Stimulated activated CD8-positive, alpha-beta memory T cell treated with anti-CD3 and anti-CD28 coated beads, Interleukin-2, amount 100 ng/mL, for 48 hours (primary cell): ENCODE measurements at regions not wholly inside any gene's neighbourhood (a gene's known extent, or its start where the extent isn't known, plus 50 kb on each side); places are given as distances from the start of the nearest gene placed in this dataset.
"Not testable (repeated sequence)": the region's sequence is repeated elsewhere in the genome, so short reads cannot be mapped to it uniquely, and the experiment has no call there.

Experiments used
- DNase-seq, 2 donors: peaks; one replicate each; pipeline ENCODE4 v3.0.0-alpha.2; 2020; ENCODE audit warnings: low read depth in 2 of 2

DNA sequence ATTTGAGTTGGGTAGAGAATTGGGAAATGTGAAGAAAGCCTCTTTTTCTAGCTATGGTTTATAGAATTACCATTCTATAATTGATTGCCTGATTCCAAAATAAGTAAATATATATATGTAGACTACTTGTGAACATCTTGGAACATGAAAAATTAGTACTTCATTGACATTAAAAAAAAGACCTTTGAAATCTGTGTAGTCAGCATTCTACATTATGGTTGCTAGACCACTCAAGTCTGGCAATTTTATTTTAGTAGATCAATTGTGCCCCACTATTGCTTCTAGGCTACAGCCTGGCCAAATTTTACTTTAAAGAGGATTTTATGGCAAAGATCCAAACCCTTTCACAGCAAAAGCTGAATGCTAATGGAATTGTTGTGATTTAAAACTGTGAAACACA, 279.8 kb downstream of the IKZF2 start:
- DNase-seq: no peak

GRCh38 chr2:212864186-212864585, 287.2 kb downstream of the IKZF2 start:
- no peak for DNase-seq

- peak; percentile 2 to 3 for DNase-seq
These were observed 288.2 kb downstream of the IKZF2 start for GRCh38 chr2:212863185-212863588.

- no peak for DNase-seq
These were observed 292.9 kb downstream of the IKZF2 start for GRCh38 chr2:212858496-212858895.

- DNase-seq: no peak
These were observed 296.6 kb downstream of the IKZF2 start for GRCh38 chr2:212854771-212855170.

- no peak for DNase-seq
These were observed 297.3 kb downstream of the IKZF2 start for GRCh38 chr2:212854116-212854515.

- no peak for DNase-seq
These were observed 305.5 kb downstream of the IKZF2 start for GRCh38 chr2:212845941-212846340.

GRCh38 chr2:212843409-212844199, 305.0 kb upstream of the ERBB4 start:
- DNase-seq: no peak

GRCh38 chr2:212842544-212843185, 304.1 kb upstream of the ERBB4 start:
- DNase-seq: no peak

DNA sequence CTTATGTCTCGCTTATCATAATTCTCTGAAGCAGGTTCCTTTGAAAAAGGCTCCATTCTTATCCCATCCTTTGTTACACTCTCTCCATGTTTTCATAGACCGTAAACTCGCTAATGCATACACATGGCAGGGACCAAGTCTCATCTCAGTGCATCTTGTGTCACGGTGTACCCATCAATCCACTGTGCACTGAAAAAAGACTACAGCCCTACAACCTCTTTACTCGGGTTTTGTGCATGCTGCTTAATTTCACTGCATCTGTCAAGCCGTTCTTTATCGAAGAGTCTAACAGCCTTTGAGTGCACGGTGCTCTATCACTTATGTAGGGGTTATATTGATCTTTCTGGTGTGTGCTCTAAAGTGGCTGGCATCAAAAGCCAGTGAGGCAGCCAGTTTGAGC, 302.9 kb upstream of the ERBB4 start:
- DNase-seq: no peak

DNA sequence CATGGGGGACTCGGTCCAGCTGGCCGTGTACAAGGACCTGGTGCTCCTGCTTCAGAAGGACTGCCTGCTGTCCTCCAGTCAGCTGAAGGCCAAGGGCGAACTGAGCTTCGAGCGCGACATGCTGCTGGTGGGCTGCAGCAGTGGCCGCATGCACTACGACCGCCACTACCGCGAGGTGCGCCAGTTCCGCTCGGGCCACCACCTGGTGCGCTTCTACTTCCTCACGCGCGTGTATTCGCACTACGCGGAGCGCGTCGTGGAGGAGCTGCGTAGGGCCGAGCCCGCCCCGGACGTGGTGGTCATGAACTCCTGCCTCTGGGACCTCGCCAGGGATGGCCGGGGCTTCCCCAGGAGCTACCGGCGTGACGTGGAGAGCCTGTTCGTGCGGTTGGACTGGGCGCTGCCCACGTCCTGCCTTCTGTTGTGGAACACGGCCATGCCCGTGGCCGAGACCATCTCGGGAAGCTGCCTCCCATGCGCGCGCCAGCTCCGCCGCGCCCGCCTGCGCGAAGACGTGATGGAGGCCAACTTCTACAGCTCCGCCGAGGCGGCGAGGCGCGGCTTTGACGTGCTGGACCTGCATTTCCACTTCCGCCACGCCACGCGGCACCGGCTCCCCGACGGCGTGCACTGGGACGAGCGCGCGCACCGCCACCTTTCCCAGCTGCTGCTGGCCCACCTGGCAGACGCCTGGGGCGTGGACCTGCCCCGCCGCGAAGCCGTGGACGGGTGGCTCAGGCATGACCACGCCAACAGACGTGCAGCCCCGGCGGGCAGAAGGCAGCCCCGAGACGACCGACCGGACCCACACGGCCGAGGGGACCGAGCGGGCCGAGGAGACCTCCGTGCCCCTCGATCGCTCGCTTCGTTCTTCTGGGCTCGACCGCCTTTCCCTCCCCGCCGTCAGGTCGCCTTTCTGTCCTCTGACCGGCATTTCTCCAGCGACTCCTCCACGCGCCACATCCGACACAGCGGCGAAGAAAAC, 293.9 kb upstream of the ERBB4 start:
- no peak for DNase-seq

GRCh38 chr2:212831671-212832199, 293.1 kb upstream of the ERBB4 start:
- DNase-seq: no peak

DNA sequence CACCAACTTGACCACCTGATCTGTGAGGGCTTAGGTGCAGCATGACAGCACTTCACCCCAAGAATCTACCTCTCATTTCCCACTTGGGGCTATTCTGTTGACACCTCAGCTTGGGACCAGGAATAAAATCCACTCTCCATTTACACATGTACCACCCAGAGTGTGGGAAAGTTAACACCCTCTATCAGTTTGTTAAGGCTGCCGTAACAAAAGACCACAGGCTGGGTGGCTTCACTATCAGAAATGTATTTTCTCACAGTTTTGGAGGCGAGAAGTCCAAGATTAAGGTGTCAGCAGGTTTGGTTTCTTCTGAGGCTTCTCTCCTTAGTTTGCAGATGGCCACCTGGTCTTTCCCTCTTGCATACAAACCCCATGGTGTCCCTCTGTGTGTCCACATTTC, 277.7 kb upstream of the ERBB4 start:
- DNase-seq: no peak

- DNase-seq: peak in 1 of 2 donors; percentile 3
These were observed 276.9 kb upstream of the ERBB4 start for GRCh38 chr2:212815453-212815852.

GRCh38 chr2:212814941-212815340, 276.3 kb upstream of the ERBB4 start:
- DNase-seq: no peak

DNA sequence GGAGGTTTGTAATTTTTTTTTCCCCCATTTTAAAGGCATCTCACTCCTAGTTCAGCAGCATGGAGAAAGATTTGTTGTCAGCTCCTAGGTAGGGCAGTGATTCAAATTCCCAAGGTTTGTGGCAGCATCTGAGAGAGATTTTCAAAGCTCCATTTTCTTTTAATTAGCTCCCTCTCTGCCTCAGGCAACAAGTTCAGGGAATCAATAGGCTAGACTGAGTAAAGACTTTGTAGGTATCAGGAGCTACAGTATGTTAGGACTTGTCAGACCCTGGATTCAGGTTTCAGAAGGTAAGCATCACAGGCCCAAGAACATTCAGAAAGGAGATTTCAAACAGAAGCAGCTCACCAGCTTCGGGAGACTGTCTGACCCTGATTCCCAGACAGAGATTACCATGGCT, 273.3 kb upstream of the ERBB4 start:
- no peak for DNase-seq

DNA sequence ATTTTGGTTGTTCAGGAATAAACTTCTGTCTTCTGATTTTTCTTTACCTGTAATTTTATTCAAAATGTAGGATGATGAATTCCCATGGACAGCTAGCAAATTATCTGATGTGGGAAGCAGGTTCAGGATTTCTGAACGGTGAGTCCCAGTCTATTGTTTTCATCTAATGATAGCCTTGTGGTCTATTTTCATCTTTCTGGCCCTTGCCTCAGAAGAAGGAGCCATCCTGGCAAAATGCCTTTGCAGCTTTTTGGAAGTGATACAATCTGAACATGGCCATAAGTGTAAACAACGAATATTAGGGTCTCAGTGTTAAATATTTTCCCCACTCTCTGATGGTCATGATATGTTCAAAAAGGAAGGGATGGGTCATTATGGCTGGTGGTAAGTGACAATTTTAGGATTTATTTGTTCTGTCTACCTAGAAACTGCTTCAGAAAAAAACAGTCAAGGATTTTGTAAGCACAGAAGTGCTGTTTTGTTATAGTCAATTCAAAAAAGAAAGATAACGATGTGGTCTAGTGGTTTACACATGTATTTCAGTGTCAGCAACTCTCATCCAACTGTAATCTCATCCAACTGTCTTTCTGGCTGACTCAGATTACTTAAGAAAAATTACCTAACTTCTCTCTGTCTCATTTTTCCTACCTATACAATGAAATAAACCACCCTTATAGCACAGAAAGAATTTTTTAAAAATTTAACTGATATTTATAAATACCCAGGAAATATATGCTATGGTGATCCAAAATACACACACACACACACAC, 272.6 kb upstream of the ERBB4 start:
- no peak for DNase-seq

- DNase-seq: no peak
These were observed 259.0 kb upstream of the ERBB4 start for GRCh38 chr2:212797484-212798205.

GRCh38 chr2:212794471-212794870, 255.9 kb upstream of the ERBB4 start:
- no peak for DNase-seq

DNA sequence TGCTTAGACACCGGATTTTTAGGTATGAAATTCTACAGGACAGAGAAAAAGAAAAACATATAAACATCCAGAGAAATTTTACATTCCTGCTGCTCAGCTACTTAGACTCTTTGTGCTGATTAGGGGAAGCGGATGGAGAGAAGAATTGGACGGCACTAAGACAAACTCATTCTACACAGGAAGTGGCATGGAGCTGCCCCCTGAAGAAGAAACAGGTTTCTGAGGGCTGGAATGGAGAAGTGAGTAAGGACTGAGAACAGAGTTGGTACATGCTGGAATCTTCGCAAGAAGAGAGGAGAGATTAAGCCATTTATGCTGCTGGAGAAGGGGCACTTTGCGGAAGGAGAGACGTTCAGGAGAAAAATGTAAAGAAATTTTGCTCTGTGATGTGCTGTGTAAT, 253.0 kb upstream of the ERBB4 start:
- DNase-seq: no peak

- DNase-seq: not testable (repeated sequence)
These were observed 247.5 kb upstream of the ERBB4 start for GRCh38 chr2:212786088-212786487.
